Gastrocnemius medialis (tissue), 4 donors: ENCODE measurements at regions not wholly inside any gene's neighbourhood (a gene's known extent, or its start where the extent isn't known, plus 50 kb on each side); places are given as distances from the start of the nearest gene placed in this dataset.
"Not testable (repeated sequence)": the region's sequence is repeated elsewhere in the genome, so short reads cannot be mapped to it uniquely, and the experiment has no call there.

Source experiments
- ATAC-seq, 2 donors: fragments of 150-250 bp; one replicate each; pipeline ENCODE4 v1.9.1; 2016
- DNase-seq, 2 donors: peaks; one replicate each; pipeline ENCODE4 v3.0.0-alpha.2; 2019
- H3K27ac ChIP-seq, 4 donors: fragments of 200-600 bp; sonication (generic); 1 replicate in 1 of 4; 2 replicates in 3 of 4; pipeline ENCODE4 v1.5.1; 2016 to 2018; ENCODE audit warnings: mild to moderate bottlenecking in 2 of 4, moderate library complexity in 1 of 4
- H3K27me3 ChIP-seq, 3 donors: fragments of 200-600 bp; sonication (generic) in 2 of 3; 1 replicate in 1 of 3; 2 replicates in 2 of 3; pipeline versions ENCODE4 v1.5.1 to v1.6.0; 2016 to 2019; ENCODE audit warnings: mild to moderate bottlenecking in 1 of 3, moderate library complexity in 1 of 3
- H3K36me3 ChIP-seq, 2 donors: fragments of 200-600 bp; sonication (generic) in 1 of 2; one replicate each; pipeline ENCODE4 v1.5.1; 2017 to 2018
- H3K4me1 ChIP-seq, 2 donors: fragments of 200-600 bp; sonication (generic) in 1 of 2; one replicate each; pipeline ENCODE4 v1.5.1; 2016 to 2017; ENCODE audit warnings: mild to moderate bottlenecking in 2 of 2
- H3K4me3 ChIP-seq, 4 donors: fragments of 200-600 bp; sonication (generic) in 3 of 4; 1 replicate in 1 of 4; 2 replicates in 3 of 4; pipeline ENCODE4 v1.5.1; 2016 to 2019; ENCODE audit warnings: mild to moderate bottlenecking in 2 of 4
- H3K9me3 ChIP-seq, 3 donors: fragments of 200-600 bp; sonication (generic) in 2 of 3; 1 replicate in 1 of 3; 2 replicates in 2 of 3; pipeline ENCODE4 v1.5.1; 2016 to 2019
- POLR2A ChIP-seq, 2 donors: fragments of 450-650 bp; IDR thresholded peaks; one replicate each; pipeline ENCODE4 v1.6.1; 2017; ENCODE audit warnings: antibody characterized with exemption in 2 of 2, mild to moderate bottlenecking in 2 of 2, moderate library complexity in 2 of 2
- in situ Hi-C, 4 donors: fragments of 200-750 bp; cut with MboI; loops; one replicate each; pipeline versions ENCODE4 v1.15.0 to v1.8.0; 2017; ENCODE audit warnings: low sequenced_read_pairs in 4 of 4
- intact Hi-C: fragments of 100-400 bp; cut with DNase I; formaldehyde crosslinking; loops from one replicate; pipeline ENCODE4 v1.15.1; 2023; ENCODE audit warnings: low total_unique reads
- TF ChIP-seq, protein P1 (sequence below), 5 experiments: fragments of 450-650 bp in 3 of 5; fragments of 200-600 bp in 2 of 5; sonication (generic) in 2 of 5; IDR thresholded peaks in 4 of 5; conservative IDR thresholded peaks in 1 of 5; 1 replicate in 4 of 5; 2 replicates in 1 of 5; pipeline ENCODE4 v1.5.1; 2016 to 2019; ENCODE audit warnings: antibody characterized with exemption in 5 of 5, mild to moderate bottlenecking in 3 of 5, moderate library complexity in 3 of 5

DNA sequence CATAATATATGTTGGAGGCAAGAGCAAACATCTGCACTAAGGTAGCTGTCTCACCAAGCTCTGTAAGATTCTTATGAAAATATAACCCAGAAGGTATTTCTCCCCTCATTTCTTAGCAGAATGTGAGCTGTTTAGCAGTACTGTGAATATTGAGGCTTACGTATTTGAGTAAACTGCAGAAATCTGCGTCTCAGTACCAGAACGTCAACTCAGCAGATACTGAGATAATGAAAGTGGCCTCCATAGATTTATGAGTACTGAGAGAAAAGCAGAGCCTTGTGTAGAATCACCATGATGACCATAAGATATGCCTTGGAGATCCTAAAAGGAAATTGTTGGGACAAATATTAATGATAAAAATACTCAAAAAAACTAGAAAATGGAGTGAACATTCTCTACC, 296.7 kb upstream of the TECRL start:
- H3K27me3 ChIP-seq: no peaks in the 10 kb centered on the region
- no peak overlapping the region for H3K4me3 ChIP-seq
- intact Hi-C loops (no loop called here), in situ Hi-C loops (no loop called here)
- no peaks in the 10 kb centered on the region for H3K9me3 ChIP-seq
- no peak for TF ChIP-seq POLR2A (IDR thresholded peaks at IDR 0.05)
- TF ChIP-seq, protein P1, sequence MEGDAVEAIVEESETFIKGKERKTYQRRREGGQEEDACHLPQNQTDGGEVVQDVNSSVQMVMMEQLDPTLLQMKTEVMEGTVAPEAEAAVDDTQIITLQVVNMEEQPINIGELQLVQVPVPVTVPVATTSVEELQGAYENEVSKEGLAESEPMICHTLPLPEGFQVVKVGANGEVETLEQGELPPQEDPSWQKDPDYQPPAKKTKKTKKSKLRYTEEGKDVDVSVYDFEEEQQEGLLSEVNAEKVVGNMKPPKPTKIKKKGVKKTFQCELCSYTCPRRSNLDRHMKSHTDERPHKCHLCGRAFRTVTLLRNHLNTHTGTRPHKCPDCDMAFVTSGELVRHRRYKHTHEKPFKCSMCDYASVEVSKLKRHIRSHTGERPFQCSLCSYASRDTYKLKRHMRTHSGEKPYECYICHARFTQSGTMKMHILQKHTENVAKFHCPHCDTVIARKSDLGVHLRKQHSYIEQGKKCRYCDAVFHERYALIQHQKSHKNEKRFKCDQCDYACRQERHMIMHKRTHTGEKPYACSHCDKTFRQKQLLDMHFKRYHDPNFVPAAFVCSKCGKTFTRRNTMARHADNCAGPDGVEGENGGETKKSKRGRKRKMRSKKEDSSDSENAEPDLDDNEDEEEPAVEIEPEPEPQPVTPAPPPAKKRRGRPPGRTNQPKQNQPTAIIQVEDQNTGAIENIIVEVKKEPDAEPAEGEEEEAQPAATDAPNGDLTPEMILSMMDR (IDR thresholded peaks at IDR 0.05 in 4 of 5, conservative IDR thresholded peaks at IDR 0.05 in 1 of 5): no peak
- ATAC-seq (no peak), DNase-seq (no peak)
- no peaks in the 10 kb centered on the region for H3K4me1 ChIP-seq
- H3K27ac ChIP-seq: no peak overlapping the region
- H3K36me3 ChIP-seq: no peaks in the 10 kb centered on the region

DNA sequence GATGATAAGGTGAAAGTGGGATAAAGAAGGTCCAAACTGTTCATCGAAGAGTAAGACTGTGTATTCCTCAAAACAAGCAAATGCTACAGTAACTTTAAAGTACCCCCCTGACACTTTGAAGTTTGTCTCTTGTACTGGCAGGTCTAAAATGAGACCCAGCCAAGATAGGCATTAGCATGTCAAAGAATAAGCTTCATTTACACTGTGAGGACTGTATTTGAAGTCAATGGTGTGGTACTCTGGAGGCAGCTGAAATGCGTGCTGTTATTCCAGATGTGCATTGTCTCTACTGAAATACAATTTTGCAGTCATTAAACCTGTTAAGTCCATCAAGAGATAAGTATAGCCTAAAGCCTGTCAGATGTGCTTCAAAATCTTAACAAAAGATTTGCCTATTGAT, 288.9 kb upstream of the TECRL start:
- intact Hi-C loops: no loop called here
- TF ChIP-seq POLR2A (IDR thresholded peaks at IDR 0.05): no peak
- TF ChIP-seq, protein P1 (IDR thresholded peaks at IDR 0.05 in 4 of 5, conservative IDR thresholded peaks at IDR 0.05 in 1 of 5): no peak
- no peaks in the 10 kb centered on the region for H3K36me3 ChIP-seq
- no peak for ATAC-seq
- no peaks in the 10 kb centered on the region for H3K9me3 ChIP-seq
- DNase-seq: no peak
- H3K4me1 ChIP-seq: no peaks in the 10 kb centered on the region
- no peak overlapping the region for H3K4me3 ChIP-seq
- in situ Hi-C loops: no loop called here
- no peaks in the 10 kb centered on the region for H3K27me3 ChIP-seq
- no peak overlapping the region for H3K27ac ChIP-seq

DNA sequence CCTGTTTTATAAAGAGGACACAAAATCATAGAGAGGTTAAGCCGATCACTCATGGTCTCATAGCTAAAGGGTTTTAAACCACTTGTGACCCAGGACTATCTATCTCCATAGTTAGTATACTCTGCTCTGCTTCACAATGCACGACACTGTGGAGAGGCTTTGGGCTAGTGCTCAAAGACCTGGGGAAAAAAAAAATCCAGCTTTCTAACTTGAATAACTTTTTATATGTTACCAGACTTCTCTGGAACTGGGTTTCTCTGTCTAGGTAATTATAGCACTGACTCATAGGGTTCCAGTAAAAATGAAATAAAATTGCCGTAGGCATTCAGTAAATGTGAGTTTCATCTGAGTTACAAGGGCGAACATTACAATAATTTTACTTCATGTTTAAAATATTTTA, 273.7 kb upstream of the TECRL start:
- DNase-seq (no peak), ATAC-seq (no peak)
- no peaks in the 10 kb centered on the region for H3K27me3 ChIP-seq
- no peaks in the 10 kb centered on the region for H3K36me3 ChIP-seq
- H3K27ac ChIP-seq: no peak overlapping the region
- intact Hi-C loops: no loop called here
- TF ChIP-seq POLR2A (IDR thresholded peaks at IDR 0.05): no peak
- TF ChIP-seq, protein P1 (IDR thresholded peaks at IDR 0.05 in 4 of 5, conservative IDR thresholded peaks at IDR 0.05 in 1 of 5): no peak
- in situ Hi-C loops: no loop called here
- H3K4me3 ChIP-seq: no peak overlapping the region
- no peaks in the 10 kb centered on the region for H3K4me1 ChIP-seq
- H3K9me3 ChIP-seq: no peaks in the 10 kb centered on the region

DNA sequence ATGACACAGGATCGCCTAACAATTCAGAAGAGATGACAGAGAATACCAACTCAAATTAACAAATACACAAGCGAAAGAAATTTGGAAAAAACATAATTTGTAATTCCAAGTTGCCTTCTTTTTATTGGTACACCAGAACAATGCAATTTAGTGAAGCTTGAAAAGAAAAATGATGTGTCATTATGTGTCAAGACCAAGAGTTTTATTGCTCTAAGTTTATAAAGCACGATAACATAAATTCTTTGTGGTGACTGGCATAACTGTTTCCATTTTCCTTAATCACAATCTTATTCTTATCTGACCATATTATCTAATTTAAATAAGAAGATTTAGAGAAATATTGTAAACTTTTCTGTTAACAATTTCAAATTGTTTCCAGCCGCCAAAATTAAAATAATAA, 273.2 kb upstream of the TECRL start:
- no peaks in the 10 kb centered on the region for H3K4me1 ChIP-seq
- DNase-seq (no peak), ATAC-seq (no peak)
- in situ Hi-C loops (no loop called here), intact Hi-C loops (no loop called here)
- no peak for TF ChIP-seq POLR2A (IDR thresholded peaks at IDR 0.05)
- TF ChIP-seq, protein P1 (IDR thresholded peaks at IDR 0.05 in 4 of 5, conservative IDR thresholded peaks at IDR 0.05 in 1 of 5): no peak
- H3K4me3 ChIP-seq: no peak overlapping the region
- no peaks in the 10 kb centered on the region for H3K36me3 ChIP-seq
- H3K9me3 ChIP-seq: no peaks in the 10 kb centered on the region
- no peaks in the 10 kb centered on the region for H3K27me3 ChIP-seq
- no peak overlapping the region for H3K27ac ChIP-seq

DNA sequence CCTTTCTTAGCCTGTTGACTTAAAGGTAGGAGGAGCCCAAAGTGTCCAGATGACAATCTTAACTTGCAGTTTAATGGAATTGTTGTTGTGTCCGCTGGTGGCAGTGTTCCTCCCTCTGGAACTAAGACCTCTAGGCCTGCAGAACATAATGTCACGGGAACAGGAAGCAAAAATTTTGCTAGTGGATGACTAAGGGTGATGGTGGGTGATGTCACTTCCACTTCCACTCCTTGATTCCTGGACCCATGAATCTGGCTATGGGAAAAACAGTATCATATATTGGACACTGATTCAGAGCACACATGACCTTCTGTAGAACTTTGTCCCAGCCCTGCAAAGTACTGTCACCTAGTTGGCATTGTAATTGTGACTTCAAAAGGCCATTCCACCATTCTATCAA, 263.9 kb upstream of the TECRL start:
- H3K27me3 ChIP-seq, H3K27ac ChIP-seq, H3K9me3 ChIP-seq, intact Hi-C loops, H3K4me3 ChIP-seq, H3K36me3 ChIP-seq, DNase-seq, in situ Hi-C loops, H3K4me1 ChIP-seq, ATAC-seq: not testable (repeated sequence)
